PC-9 (cell line): ENCODE measurements at regions not wholly inside any gene's neighbourhood (a gene's known extent, or its start where the extent isn't known, plus 50 kb on each side); places are given as distances from the start of the nearest gene placed in this dataset.

Experiments
- EZH2 ChIP-seq: fragments of 200-600 bp; sonication (generic); IDR thresholded peaks from 2 replicates; pipeline ENCODE4 v1.8.0; 2017; ENCODE audit warnings: antibody characterized with exemption, low read depth
- TF ChIP-seq, protein P1 (sequence below): fragments of 200-600 bp; sonication (generic); conservative IDR thresholded peaks from 2 replicates; pipeline ENCODE4 v1.6.1; 2017; ENCODE audit warnings: mixed run types, antibody characterized with exemption, mild to moderate bottlenecking, moderate library complexity

DNA sequence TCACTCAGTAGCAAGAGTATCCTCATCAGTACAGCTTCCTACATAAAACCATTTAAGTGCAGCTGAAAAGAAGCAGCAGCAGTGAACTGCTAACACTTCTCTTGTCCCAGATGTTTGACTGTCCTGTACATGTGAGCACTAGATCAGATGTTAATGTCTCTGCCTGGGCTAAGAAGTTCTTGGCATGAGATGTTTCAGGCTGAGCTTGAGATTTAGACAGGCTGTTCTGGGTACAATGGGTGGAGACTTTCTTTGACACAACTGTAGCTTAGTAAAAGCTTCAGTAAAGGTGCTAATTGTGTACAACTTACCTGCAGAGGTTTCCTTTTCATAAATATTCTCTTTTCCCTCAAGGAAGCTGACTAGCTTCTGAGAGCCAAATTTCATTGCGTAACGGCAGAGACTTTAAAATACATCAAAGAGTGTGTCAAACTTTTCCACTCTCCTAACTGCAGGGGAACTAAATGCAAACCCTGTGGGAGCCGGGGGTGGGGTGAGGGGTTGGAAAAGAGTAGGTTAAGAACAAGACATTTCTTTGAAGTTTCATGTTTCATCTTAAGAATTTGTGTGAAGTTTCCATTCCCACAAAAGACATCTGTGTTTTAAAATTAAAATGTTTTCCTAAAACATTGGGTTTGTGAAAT lies 82.1 kb upstream of the CCDC190 start:
- TF ChIP-seq, protein P1, sequence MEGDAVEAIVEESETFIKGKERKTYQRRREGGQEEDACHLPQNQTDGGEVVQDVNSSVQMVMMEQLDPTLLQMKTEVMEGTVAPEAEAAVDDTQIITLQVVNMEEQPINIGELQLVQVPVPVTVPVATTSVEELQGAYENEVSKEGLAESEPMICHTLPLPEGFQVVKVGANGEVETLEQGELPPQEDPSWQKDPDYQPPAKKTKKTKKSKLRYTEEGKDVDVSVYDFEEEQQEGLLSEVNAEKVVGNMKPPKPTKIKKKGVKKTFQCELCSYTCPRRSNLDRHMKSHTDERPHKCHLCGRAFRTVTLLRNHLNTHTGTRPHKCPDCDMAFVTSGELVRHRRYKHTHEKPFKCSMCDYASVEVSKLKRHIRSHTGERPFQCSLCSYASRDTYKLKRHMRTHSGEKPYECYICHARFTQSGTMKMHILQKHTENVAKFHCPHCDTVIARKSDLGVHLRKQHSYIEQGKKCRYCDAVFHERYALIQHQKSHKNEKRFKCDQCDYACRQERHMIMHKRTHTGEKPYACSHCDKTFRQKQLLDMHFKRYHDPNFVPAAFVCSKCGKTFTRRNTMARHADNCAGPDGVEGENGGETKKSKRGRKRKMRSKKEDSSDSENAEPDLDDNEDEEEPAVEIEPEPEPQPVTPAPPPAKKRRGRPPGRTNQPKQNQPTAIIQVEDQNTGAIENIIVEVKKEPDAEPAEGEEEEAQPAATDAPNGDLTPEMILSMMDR: no peak
- TF ChIP-seq EZH2: no peak
